ENCODE measurements at regions not wholly inside any gene's neighbourhood (a gene's known extent, or its start where the extent isn't known, plus 50 kb on each side); places are given as distances from the start of the nearest gene placed in this dataset.
"Not testable (repeated sequence)": the region's sequence is repeated elsewhere in the genome, so short reads cannot be mapped to it uniquely, and the experiment has no call there.

- DNase-seq: no peak
Measured at GRCh38 chr14:28949503-28949902, 182.9 kb downstream of the FOXG1 start.

- DNase-seq: no peak
Measured at GRCh38 chr14:28952161-28952560, 185.6 kb downstream of the FOXG1 start.

GRCh38 chr14:28952666-28953065 lies 186.1 kb downstream of the FOXG1 start:
- DNase-seq: no peak

GRCh38 chr14:28953973-28954372 lies 187.4 kb downstream of the FOXG1 start:
- no peak for DNase-seq

DNA sequence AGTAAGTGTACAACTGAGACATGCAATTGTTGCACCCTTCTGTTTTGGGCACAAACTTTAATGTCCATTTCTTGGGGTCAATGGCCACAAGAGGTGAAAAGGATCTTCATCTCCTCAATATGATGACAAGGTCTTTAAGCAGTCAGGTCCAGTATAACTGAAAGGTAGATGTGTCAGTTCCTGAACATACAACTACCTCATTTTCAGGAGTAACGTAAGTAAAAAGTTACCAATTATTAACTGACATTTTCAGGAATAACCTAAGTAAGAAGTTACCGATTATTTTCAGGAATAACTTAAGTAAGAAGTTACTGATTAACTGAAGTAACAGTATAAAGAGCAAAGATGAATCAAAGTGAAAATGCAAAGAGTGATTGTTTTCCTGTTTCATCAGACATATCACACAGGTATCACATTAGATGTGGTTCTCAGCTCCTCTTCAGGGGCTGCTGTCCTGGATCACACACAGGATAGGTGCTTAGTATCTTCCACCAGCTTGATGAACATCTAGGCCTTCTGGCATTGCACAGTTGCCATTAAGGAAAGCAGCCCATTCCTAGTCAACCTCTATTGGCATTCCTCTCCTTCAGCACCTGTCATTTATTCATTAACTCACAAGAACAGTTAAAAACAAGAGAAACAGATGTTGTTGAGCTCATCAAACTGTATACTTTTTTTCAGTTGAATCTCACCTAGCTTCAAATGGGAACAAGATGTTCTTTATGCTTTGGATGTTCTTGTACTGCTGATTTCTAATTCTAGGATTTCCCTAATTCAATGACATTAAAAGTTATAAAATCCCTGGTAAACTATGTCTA lies 200.0 kb downstream of the FOXG1 start:
- DNase-seq: no peak

DNA sequence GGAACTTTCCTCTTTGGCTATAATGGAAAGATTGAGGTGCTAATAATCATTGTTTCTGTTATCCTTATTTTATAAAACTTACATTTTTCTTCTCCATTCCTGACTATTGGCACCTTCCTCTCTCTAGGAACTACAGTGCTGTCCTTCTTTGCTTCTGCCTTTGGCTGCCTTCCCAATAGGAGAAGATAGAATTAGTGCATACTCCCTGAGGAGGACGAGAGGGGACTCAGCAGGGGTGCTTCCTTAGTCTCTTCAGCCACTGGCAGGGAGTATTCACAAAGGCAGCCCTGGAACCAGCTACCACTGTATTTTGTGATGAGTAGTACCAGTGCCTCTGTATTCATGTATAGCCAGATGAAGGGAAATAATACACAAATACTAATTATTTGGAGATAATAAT lies 208.5 kb downstream of the FOXG1 start:
- DNase-seq: no peak

DNA sequence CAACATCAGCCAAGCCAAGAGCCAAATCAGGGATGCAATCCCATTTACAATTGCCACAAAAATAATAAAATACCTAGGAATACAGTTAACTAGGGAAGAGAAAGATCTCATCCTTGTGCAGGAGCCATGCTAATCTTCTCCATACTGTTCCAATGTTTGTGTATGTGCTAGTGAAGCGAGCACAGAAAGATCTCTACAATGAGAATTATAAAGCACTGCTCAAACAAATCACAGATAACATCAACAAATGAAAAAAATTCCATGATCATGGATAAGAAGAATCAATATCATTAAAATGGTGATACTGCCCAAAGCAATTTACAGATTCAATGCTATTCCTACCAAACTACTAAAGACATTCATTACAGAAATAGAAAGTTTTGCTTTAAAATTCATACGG lies 215.6 kb downstream of the FOXG1 start:
- no peak for DNase-seq

DNA sequence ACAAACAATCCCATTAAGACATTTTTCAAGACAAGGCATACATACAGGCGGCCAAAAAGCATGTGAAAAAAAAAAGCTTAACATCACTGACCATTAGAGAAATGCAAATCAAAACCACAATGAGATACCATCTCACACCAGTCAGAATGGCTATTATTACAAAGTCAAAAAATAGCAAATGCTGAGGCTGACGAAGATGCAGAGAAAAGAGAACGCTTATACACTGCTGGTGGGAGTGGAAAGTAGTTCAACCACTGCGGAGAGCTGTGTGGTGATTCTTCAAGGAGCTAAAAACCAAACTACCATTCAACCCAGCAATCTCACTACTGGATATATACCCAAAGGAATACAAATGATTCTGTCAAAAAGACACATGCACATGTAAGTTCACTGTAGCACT lies 216.7 kb downstream of the FOXG1 start:
- no peak for DNase-seq

GRCh38 chr14:28987516-28987915 lies 220.9 kb downstream of the FOXG1 start:
- no peak for DNase-seq

DNA sequence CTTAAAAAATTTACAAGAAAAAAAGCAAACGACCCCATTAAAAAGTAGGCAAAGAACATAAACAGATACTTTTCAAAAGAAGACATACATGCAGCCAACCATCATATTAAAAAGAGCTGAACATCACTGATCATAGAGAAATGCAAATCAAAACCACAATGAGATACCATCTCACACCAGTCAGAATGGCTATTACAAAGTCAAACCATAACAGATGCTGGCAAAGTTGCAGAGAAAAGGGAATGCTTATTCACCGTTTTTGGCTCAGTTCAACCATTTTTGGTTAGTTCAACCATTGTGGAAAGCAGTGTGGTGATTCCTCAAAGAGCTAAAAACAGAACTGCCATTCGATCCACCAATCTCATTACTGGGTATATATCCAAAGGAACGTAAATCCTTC lies 230.6 kb downstream of the FOXG1 start:
- not testable (repeated sequence) for DNase-seq

DNA sequence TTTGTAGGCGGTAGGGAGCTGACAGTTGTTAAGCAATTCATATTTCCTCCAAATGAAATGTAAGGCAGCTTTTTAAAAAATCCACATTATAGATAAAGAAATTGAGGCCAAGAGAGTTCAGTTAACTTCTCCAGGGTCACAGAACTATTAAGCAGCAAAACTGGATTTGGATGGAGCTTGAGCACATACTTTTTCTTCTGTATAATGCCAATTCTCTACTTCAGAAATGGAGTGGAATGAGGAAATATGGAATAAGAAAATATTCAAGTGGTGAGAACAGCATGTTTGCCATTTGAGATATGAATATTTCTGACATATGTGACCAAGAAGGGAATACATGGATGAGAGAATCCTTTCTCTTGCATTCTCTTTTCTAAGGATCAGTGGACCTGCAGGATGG lies 233.1 kb downstream of the FOXG1 start:
- DNase-seq: no peak

GRCh38 chr14:29005647-29006046 lies 239.1 kb downstream of the FOXG1 start:
- DNase-seq: no peak

DNA sequence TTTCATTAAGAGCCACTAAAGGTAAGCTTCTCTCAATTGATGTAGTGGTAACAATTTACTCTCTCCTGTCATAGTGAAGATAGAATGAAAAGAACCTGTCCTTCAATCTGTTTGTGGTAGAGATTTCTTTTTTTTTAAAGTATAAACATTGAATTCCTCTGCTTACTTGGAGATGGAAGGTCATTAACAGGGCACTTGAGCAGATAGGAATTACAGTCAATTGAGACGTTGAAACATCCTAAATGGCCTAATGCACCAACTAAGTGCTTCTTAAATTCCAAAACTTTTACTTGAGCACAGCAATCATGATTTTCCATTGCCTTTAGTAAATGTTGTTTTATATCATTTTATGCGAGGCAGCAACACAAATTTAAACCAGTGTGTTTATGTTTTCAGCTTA lies 241.4 kb downstream of the FOXG1 start:
- DNase-seq: no peak

DNA sequence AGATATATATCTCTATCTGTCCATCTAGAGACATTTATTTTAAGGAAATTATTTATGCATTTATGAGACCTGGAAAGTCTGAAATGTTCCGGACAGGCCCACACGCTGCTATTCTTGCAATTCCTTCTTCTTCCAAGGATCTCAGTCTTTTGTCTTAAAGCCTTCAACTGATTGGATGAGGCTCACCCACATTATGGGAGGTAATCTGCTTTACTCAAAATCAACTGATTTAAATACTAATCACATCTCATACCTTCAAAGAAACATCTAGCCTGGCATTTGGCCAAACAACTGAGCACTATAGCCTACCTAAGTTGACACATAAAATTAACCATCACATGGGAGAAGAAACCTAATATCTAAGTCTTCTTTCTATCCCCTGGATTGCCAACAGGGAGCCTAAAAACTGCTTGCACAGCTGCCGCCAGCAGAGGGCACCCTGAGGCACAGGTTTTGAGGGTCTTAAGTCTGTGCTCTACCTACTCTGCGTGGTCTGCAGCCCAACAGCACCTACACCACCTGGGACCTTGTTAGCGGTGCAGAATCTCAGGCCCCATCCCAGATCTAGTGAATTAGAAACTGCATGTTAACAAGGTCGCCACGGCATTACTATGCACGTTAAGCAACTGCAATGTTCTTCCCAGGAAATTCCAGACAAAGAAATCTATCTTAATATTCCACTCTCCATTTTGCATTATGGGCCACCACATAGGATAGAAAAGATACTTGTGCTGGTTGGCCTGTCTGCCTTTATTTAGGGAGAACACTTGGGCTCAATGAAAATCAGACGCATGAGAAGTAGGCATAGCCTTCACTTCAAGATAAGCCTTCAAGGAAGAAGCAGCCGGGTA lies 249.7 kb downstream of the FOXG1 start:
- DNase-seq: peak in 1 of 2 donors; percentile 19

DNA sequence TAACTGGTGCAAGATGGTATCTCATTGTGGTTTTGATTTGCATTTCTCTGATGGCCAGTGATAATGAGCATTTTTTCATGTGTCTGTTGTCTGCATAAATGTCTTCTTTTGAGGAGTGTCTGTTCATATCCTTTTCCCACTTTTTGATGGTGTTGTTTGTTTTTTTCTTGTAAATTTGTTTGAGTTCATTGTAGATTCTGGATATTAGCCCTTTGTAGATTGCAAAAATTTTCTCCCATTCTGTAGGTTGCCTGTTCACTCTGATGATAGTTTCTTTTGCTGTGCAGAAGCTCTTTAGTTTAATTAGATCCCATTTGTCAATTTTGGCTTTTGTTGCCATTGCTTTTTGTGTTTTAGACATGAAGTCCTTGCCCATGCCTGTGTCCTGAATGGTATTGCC lies 256.9 kb downstream of the FOXG1 start:
- DNase-seq: not testable (repeated sequence)

DNA sequence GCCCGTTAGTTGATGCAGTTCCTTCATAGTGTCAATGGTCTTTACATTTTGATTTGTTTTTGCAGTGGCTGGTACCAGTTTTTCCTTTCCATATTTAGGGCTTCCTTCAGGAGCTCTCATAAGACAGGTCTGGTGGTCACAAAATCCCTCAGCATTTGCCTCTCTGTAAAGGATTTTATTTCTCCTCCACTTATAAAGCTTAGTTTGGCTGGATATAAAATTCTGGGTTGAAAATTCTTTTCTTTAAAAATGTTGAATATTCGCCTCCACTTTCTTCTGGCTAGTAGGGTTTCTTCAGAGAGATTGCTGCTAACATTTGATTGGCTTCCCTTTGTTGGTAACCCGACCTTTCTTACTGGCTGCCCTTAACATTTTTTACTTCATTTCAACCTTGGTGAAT lies 260.9 kb downstream of the FOXG1 start:
- DNase-seq: not testable (repeated sequence)

DNA sequence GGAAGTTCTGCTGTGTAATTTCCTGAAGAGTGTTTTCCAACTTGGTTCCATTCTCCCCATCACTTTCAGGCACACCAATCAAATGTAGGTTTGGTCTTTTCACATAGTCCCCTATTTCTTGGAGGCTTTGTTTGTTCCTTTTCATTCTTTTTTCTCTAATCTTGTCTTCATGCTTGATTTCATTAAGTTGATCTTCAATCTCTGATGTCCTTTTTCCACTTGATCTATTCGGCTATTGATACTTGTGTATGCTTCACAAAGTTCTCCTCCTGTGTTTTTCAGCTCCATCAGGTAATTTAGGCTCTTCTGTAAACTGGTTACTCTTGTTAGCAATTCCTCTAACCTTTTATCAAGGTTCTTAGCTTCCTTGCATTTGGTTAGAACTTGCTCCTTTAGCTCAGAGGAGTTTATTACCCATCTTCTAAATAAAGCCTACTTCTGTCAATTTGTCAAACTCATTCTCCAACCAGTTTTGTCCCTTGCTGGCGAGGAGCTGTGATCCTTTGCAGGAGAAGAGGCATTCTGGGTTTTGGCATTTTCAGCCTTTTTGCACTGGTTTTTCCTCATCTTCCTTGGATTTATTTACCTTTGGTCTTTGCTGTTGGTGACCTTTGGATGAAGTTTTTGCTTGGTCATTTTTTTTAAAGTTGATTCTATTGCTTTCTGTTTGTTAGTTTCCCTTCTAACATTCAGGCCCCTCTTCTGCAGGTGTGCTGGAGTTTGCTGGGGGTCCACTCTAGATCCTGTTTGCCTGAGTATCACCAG lies 261.5 kb downstream of the FOXG1 start:
- DNase-seq: not testable (repeated sequence)

DNA sequence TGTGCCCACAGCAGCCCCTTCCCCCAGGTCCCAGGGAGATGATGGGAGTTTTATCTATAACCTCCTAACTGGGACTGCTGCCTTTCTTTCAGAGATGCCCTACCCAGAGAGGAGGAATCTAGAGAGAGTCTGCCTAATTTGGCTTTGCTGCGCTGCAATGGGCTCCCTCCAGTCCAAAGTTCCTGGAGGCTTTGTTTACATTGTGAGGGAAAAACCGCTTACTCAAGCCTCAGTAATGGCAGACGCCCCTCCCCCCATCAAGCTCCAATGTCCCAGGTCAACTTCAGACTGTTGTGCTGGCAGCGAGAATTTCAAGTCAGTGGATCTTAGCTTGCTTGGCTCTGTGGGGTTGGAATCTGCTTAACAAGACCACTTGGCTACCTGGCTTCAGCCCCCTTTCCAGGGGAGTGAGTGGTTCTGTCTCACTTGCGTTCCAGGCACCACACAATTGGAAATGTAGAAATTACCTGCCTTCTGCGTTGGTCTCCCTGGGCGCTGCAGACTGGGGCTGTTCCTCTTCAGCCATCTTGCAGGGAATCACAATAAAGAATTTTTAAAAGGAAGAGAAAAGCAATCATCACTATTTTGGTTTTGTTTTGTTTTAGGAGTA lies 262.5 kb downstream of the FOXG1 start:
- no peak for DNase-seq

DNA sequence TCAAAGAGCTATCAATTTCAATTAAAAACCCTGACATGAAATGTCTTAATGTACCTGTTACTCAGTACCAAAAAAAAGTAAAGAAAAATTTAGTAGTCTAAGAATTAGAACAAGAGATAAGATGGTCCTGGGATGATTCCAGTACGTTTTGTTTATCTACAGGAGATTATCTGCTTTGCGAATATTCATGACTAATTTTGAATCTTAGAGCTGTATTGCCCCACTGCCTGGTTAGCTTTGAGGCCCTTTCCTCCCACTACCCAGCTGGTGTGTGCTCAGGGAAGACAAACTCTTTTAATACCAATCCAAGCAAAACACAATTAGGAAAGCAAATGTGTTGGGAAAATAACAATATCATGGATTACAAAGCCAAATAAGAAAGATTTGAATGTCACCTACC lies 263.5 kb downstream of the FOXG1 start:
- no peak for DNase-seq

DNA sequence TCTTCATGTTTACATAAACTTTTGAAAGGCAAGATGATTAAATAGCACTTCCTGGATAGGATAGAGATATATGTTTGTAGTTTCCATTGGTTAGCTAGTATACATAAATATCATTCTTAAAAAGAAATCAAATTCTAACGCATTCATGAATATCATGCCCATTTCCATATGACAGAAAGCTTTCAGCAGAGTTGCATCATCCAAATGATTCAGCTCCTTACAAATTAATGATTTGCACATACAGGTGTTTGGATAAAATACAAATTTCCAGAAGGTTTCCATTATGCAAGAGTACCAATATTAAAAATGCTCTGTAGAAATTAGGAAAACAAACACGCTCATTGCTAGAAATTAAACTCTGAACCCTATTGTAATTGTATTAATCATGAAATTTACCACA lies 264.4 kb downstream of the FOXG1 start:
- no peak for DNase-seq

- no peak for DNase-seq
Measured at GRCh38 chr14:29035134-29035533, 268.5 kb downstream of the FOXG1 start.

DNA sequence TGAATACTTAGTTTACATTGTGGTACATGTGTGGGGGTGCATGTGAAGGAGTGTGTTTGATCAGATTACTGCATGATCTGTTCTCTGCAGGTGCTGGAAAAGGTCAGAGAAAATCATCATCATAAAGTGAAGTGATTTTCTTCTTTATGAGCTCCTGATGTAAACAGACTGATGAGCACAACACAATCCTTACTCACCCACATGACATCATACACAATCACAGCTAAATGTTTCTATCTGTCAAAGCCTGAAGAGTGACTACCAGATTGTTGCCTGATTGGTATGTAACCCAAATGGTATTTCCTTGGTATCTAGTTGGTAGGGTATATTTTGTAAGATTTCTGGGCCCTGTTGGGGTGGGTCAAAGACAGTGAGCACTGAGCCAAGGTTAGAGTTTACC lies 270.8 kb downstream of the FOXG1 start:
- no peak for DNase-seq

DNA sequence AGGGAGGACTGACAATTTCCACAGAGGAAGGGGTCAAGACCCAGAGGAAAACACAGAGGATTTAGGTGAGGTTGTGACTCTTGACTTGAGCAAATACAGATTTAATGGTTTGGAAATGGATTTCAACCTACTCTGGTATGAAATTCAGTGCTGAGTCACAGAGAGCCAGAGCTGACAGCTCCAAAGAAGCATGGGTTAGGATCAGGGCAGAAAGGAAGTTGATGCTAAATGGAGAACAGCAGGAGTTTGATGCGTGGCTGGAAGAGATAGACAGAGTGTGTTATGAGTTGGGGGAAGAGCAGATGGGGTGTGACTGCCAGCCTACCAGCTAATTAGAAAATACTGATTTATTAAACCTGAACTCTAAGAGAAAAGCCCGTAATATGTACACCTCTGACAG lies 272.6 kb downstream of the FOXG1 start:
- DNase-seq: no peak
